GF-D8 (cell line): ENCODE measurements at regions not wholly inside any gene's neighbourhood (a gene's known extent, or its start where the extent isn't known, plus 50 kb on each side); places are given as distances from the start of the nearest gene placed in this dataset.

ENCODE experiments used
- DNase-seq: peaks from one replicate; lab custom pipeline; 2025; lab: John Stamatoyannopoulos, UW

- no peak for DNase-seq
Observed at GRCh38 chr10:131635564-131636015, 265.2 kb upstream of the PPP2R2D start.

DNA sequence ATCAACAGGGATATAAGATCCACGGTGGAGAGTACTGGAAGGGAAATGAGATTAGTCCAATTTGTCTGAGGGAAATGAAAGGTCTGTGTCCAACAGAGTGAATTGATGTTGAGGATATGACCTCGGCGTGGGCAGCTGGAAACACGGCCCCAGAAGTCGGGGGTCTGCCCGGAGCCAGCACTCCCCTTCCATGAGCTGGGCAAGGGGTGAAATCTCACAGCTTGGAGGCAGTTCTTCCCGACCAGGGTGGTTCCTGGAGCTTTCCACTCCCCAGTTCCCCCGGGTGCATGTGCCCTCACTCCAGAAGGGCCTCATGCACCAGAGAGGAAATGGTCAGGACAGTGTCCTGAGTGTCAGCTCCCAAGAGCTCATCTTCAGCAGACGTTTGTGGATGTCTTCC is 264.7 kb upstream of the PPP2R2D start:
- DNase-seq, result no peak

- no peak for DNase-seq
Observed at GRCh38 chr10:131636841-131637724, 263.7 kb upstream of the PPP2R2D start.

GRCh38 chr10:131638049-131638879 is 262.5 kb upstream of the PPP2R2D start:
- DNase-seq, result no peak

DNA sequence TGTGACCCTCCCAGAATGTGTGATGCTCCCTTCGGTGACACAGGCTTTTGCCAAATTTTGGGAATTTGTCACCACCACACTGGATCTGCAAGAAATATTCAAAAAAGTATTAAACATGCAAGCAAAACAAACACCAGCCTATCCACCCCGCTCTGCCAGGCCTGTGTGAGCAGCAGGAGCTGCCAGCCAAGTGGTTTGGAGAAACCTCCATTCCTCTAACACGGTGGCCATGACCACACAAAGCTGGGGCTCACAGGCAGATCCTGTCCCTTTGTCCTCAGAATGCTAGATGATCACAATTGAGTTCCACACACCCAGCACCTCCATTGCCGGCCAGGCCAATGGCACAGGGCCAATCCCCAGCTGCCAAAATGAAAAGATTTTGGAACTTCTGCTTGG is 261.9 kb upstream of the PPP2R2D start:
- no peak for DNase-seq

DNA sequence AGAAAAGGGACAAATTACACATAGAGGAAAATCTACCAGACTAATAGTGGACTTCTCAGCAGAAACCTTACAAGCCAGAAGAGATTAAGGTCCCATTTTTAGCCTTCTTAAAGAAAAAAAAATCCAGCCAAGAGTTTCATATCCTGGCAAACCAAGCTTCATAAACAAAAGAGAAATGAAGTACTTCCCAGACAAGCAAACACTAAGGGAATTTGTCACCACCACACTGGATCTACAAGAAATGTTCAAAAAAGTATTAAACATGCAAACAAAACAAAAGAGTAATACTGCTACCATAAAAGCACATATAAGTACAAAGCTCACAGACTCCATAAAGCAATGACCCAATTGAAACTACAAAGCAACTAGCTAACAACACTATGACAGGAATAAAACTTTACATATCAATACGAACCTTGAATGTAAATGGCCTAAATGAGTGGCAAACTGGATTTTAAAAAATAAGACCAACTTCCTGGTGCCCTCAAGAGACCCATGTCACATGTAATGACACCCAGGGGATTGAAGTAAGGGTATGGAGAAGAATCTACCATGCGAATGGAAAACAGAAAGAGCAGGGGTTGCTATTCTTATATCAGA is 260.7 kb upstream of the PPP2R2D start:
- DNase-seq, result no peak

DNA sequence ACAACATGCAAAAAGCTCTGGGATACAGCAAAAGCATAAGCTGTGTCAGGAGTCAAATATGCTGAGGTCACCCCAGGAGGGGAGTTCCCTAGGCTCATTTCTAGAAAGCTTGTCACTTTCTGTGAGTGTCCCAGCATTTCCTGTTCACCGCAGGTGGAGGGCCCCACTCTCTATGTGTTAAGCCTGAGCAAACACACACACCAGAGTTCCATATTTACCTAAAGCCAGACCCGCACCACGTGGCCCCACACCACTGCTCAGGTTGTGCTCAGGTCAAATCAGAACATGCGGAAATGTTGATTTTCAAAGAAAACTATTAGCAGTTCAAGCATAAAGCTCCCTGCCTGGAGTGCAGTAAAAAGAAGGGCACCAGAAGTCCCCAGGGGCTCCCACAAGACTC is 259.6 kb upstream of the PPP2R2D start:
- no peak for DNase-seq

DNA sequence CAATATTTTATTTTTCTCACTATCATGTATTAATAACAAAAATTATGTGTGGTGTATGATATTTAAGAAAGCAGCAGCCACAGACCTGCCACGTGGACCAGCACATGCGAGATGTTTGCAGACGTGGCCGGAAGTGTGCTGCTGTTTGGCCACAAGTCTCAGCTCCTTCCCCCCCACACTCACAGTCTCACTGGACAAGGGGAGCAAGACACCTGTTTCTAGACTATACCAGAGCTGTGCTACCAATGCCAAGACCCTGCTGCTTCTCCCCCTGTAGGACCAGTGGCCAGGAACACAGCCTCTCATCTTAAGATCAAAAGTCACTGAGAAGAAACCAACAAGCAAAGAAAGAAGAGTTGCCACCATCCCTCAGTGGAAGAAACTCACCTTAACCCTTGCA is 258.9 kb upstream of the PPP2R2D start:
- no peak for DNase-seq

GRCh38 chr10:131642966-131643365 is 257.8 kb upstream of the PPP2R2D start:
- no peak for DNase-seq

DNA sequence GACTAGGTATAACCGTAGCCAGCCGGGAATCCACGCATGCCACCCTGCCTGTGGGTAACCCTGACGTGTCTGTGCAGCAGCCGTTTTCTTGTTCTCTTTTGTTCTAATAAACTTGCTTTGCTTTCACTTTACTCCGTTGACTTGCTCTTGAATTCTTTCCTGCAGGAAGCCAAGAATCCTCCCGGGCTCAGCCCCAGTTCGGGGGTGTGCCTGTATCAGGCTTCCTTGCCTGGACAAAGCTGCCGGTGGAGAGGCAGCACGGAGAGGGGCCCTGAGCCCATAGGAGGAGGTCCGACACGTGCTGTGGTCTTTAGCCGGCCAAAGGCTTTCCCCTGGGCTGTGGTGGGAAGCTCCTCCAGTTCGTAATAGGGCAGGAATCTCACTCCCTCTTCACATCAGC is 256.5 kb upstream of the PPP2R2D start:
- no peak for DNase-seq

DNA sequence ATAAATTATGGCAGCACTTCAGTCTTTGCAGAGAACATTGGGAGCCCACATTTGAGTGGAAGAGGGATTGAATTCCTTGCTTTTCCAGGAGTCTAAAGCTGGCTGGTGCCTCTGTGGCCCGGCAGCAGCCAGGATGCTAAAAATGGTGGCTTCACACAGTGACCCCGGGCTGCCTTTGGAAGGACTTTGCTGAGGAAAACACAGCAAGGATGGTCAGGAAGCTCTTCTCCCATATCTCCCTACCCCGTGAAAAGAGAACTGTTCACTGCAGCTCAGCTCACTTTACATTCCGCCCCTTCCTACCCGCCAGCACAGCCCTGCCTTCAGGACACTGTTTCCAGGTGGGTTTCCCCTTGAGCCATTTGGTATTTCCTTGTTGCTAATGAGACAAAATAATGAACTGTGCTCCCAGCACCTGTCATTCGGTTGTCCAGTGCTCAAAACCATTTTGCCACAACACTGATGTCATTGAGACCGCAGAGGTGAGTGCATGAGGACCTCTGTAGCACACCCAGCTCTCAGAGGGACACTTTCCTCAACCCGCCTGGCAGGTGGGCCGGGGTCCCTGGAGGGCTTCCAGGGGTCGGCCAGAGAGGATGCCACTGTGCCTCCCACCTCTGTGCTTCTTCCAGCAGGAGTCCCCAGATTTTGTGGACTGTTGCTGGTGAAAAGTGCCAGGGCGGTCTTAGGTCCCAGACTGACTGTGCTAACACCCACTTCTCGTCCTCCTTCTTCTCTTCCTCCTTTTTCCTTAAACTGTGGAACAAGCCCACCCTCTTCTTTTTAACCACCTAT is 255.7 kb upstream of the PPP2R2D start:
- no peak for DNase-seq

DNA sequence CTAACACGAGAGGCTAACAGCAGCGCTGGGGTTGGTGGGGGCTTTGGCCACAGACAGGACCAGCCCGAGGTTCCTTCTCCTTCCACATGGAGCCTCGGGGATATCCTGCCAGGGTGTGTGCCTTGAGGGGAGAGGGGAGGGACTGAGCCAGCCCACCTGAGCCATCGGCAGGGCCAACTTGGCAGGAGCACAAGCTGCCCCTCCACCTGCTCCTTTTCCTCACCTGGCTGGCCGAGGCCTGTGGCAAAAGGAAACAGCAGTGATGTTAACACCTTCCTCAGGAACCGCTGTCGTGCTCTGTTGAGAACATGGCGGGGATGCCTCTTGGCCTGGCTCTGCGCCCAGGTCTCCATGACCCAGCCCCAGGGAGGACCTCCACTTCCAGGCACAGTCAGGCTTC is 255.1 kb upstream of the PPP2R2D start:
- no peak for DNase-seq

DNA sequence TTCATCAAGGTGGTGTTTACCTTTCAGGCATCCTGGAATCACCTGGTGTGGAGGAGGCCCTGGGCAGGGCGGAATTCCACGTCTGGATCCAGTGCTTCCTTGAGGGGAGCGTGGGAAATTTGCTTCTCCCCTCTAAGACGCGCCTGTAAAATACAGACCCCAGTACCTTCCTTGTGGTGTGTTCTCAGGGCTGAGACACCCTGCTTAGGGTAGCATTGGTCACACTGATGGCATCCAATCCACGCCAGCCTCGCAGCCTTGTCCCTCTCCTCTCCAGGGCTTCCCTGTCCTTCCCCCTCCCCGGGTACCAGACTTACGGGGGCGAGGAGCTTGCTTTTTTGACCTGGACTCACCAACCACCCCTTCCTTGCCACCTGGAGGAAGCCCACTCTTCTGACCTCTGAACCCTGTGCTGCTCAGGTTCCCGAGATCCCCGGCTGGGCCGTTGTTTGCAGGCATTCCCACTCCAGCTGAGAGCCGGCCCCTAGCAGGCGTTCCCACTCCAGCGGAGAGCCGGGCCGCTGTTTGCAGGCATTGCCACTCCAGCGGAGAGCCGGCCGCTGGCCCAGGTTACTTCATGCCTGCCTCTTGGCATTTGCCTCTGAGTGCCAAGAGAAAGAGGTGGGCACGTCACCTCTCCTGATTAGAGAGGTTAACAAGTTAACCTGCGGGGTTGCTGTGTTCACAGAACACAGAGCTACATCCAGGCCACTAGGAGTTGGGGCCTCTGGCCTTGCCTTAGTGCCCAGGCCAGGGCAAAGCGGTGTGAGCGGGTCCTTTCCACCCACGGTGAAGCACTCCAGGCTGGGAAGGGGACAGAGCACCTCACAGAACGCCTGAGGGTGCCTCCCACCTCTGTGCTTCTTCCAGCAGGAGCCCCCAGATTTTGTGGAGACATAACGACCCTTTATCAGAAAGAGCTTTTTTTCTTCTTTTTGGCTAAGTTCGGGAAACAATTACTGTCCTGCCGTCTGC is 254.0 kb upstream of the PPP2R2D start:
- DNase-seq, result no peak

DNA sequence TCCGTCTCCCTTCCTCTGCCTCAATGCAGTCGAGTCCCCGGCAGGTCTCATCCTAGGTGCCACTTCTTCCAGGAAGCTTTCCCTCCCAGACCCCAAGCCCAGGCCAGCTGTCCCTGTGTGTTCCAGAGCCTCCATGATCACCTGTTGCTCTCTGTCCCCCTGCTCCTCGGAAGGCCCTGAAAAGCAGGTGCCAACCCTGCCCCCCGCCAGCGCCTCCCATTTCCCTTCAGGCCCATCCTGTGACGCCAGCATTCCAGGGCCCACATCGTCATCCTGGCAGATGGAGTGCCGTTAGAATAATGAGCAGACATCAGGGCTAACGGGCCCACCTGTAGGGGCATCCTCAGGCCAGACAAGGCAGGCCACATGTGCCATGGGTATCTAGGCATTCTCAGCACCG is 253.0 kb upstream of the PPP2R2D start:
- DNase-seq, result no peak

DNA sequence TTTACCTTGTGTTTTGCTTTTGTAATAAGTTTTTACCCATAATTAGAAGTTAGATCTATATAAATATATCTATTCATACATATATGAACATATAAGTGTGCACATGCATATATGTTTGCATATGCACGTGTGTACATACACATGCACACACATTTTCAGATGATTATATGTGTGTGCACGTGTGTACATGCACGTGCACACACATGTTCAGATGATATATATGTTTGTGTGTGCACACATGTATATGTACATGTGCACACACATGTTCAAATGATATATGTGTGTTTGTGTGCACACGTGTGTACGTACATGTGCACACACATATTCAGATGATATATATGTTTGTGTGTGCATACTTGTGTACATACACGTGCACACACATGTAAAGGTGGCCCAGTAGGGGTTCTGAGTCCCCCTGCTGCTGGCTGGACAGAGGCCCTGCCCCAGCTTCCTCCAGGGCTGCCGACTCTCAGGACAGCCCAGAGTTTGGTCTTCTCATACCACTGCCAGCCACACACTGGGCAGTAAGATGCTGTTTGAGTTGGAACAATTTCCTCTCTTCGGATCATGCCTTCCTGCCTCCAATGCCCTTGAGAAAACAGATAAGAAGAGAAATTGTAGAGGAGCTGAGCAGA is 252.3 kb upstream of the PPP2R2D start:
- no peak for DNase-seq

GRCh38 chr10:131649617-131650016 is 251.2 kb upstream of the PPP2R2D start:
- no peak for DNase-seq

GRCh38 chr10:131650169-131650705 is 250.6 kb upstream of the PPP2R2D start:
- DNase-seq, result no peak

DNA sequence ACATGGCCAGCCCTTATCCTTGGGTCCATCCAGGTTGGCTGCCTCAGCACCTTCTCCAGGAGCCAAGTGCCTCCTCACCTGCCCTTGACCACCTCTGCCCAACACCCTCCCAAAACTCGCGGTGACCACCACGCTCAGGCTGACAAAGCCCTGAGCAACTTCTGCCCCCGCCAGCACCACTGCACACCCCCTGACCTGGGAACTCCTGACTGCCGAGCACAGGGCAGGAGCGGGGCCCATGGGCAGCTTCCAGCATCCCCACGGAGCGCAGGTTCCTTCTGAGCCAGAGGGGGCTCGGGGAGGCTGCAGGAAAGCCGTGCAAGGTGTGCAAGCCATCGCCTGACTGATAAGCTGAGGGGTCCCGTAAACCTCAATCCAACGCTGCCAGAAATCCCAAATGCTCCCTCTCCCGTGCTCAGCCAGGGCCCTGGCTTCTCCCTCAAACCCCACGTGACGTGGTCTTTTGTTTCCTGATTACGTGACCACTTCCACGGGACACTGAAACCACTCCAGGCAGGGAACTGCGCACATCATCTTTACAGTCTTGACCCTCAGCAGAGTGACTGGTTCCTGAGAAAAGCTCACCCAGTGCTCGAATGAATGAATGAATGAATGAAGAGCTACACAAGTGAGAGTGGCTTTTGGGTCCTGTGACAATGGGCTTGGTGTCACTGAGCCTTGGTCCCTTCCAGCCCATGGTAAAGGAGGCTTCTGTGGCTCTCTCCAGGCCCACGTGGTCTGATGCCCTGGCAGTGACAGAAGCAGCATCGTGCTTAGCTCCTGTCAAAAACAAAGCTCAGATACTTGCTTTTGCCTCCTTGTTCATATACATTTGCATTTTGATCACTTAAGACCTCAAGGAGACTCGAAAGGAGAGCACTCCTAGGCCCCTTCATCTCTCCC is 249.8 kb upstream of the PPP2R2D start:
- no peak for DNase-seq
